ENCODE measurements at regions not wholly inside any gene's neighbourhood (a gene's known extent, or its start where the extent isn't known, plus 50 kb on each side); places are given as distances from the start of the nearest gene placed in this dataset.

DNA sequence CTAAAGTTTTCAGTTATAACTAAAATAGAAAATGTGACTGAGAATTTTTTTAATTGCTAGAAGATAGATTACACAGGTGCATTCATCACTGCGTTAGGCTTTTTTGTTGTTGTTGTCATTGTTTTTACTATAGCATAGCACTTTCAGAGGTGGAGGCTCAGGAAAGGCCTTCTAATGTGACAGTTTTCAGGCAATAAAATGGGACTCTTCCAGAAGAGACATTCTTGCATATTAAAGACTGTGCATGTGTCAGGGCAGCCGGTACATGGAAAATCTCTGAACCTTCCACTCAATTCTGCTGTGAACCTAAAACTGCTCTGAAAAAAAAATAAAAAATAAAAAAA is 175.2 kb downstream of the METTL4 start:
- H3K4me3 ChIP-seq (ENCODE audit: low read depth, low read length): no peak overlapping the region

DNA sequence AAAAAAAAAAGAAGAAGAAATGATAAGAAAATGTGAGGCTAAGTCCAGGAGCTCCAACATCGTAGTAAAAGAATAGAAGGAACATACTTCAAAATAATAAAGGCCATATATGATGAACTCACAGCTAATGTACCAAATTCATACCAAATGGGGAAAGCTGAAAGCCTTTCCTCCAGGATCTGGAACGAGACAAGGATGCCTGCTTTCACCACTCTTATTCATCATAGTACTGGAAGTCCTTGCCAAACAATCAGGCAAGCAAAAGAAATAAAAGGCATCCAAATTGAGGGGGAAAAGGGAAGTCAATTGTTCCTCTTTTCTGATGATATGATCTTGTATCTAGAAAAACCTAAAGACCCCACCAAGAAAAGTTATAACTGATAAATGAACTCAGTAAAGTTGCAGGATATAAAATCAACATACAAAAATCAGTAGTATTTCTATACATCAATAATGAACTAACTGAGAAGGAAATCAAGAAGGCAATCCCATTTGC is 170.6 kb downstream of the METTL4 start:
- no peak overlapping the region for H3K4me3 ChIP-seq (ENCODE audit: low read depth, low read length)

DNA sequence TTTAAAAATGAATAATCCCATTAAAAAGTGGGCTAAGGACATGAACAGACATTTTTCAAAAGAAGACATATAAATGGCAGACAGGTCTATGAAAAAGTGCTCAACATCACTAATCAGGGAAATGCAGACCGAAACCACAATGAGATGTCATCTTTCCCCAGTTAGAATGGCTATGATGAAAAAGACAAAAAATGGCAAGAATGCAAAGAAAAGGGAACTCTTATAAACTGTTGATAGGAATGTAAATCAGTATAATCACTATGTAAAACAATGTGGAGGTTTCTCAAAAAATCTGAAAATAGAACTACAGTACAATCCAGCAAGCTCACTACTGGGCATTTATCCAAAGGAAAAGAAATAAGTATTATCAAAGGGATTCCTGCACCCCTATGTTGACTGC is 169.2 kb downstream of the METTL4 start:
- no peak overlapping the region for H3K4me3 ChIP-seq (ENCODE audit: low read depth, low read length)

DNA sequence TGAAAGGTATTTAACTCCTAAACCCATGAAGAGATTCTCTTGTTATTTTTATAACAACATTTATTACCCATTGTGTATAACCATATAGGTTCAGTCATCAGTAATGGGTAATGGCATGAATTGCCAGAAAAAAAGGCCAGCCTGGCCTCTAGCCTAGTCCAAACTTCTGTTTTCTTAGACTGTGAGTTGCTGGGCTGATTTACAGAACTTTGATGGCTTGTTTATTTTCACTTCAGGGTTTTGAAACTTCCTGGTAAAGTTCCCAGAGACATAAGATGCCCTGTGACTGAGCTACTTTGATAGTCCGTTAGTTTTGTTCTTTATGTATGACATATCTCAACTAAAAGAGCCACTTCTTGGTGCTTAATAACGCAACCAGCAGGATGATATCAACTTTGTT is 164.8 kb downstream of the METTL4 start:
- no peak overlapping the region for H3K4me3 ChIP-seq (ENCODE audit: low read depth, low read length)

DNA sequence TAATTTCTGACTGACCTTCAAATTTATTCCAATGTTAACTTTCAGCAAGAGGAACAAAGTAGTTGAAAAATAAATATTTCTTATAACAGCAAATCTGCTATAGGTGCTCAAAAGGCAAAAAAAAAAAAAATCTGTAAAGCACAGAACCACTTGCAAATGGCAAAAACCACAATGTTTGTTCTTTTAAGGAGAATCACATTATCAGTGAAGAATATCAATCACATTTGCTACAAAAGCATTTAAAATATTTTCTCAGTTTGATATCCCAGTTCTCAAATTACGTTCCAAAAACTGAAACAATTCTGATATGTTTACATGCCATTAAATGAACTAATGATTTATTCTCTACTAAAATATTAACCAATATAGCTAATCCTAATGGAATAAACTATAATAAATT is 163.3 kb downstream of the METTL4 start:
- H3K4me3 ChIP-seq (ENCODE audit: low read depth, low read length): no peak overlapping the region

DNA sequence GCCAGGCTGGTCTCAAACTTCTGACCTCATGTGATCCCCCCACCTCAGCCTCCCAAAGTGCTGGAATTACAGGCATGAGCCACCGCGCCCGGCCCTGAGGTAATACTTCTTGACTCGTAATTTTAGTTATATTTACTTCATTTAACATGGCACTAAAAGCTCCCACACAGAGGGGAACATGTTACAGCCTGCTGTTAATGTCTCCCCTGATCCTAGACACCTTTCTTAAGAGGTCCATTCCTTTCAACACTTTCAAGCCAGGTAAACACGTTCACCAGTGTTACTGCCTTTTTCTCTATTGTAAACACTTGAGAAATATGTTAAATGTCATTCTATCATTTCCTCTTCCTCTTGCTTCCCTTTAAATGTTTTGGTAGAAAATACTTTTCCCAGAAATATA is 161.4 kb downstream of the METTL4 start:
- H3K4me3 ChIP-seq (ENCODE audit: low read depth, low read length): no peak overlapping the region

DNA sequence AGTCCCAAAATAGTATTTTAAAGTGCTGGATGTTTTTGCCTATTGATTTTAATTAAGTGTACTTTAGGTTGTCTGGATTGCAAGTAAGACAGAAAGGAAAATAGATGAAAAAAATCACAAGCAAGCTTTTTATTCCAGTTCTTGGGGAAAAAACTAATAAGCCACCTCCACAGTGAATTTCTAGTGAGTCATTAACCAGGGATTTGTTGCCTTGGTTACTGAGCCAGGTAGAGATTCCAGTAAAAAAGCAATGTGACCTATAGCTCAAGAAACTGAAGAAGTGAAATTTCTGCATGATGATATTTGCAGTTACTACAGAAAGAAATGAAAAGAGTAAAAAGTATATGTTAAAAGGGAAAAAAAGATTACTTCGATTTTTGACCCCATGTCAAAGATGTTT is 160.6 kb downstream of the METTL4 start:
- no peak overlapping the region for H3K4me3 ChIP-seq (ENCODE audit: low read depth, low read length)

DNA sequence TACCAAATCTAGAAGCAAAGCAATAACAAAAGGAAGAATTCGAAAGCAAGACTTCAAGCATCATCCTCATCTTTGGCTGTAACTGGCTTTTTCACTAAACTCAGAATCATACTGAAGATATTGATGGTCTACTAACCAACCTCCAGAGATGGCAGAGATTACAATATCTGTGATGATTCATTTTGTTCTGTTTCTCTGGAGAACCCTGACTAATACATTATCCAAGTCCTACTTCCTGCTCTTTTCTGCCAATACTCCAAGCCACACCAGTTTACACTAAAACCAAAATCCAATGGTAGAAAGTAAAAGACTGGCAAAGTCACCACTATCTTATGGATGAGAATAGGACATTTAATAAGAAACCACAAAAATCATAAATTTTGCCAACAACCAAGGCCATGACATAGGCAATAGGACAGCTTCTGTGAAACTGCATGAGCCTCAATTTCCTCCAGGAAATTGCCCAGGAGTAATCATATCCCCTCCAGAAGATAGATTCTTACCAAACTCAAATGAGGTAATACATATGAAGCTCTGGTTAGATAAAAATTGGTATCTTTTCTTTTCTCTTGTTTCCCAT is 159.8 kb downstream of the METTL4 start:
- no peak overlapping the region for H3K4me3 ChIP-seq (ENCODE audit: low read depth, low read length)

DNA sequence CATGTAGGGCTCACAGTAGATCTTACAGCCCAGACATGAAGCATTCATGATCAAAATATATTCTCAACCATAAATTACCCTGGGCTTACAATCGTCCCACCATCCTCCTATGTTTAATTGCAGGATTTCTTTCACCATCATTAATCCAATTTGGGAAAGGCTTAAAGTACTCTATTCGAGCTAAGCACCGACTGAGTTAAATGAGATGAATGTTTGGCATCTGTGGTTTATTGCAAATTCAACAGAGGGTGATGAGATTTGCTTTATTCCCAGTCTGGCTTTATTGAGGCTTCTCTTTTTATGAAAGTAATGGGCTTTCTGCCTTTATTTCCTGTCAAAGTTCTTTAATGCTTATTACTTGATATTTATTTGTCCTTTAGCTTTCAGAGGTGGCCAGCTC is 159.0 kb downstream of the METTL4 start:
- H3K4me3 ChIP-seq (ENCODE audit: low read depth, low read length): no peak overlapping the region

DNA sequence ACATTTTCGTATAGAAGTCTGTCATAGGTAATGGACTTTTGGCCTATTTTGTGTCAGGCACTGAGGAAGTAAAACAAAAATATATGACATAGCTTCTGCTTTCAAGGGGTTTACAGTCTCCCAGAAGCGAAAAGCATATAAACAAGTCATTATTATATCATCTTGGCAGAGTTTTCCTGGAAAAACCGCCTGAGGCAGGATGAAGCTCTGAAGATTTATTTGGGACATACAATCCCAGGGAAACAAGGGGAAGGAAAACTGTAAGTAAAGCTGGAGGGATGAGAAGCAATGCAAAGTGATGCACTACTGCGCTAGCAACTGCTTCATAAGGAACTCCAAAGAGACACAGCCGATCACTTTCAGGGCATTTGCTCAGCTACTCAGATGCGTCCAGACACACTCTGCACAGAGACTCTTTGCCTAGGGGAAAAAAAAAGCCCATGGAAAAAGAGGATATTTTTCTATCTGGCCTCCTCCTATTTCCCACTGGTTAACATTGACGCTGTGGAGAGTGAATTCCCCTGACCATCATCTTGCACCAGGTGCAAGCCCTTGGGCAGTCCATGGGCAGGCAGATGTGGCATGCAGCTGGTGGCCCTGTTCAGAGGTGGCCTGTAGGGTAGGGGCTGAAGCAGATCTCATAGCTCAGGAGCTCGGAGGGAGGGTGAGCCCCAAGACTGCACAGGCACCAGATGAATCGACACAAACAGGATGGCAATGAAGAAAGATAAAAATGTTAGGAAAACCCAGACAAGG is 158.1 kb downstream of the METTL4 start:
- no peak overlapping the region for H3K4me3 ChIP-seq (ENCODE audit: low read depth, low read length)

DNA sequence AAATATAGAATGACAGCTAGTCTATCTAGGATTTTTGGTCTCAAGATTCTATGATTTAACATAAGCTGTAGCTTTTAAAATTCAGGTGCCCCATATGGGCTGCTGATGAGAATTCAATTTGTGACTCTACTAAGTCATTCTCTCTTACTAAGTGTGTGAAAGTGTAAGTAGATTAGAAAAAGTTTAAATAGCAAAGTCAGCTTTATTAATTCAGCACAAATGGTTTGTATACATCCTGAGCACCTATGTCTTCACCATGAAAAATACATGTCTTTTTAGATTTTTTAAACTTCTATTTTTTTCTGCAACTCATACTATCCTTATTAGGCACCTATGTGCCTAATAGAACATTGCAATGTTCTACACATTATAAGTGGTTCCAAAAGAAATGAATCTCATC is 157.1 kb downstream of the METTL4 start:
- no peak overlapping the region for H3K4me3 ChIP-seq (ENCODE audit: low read depth, low read length)

DNA sequence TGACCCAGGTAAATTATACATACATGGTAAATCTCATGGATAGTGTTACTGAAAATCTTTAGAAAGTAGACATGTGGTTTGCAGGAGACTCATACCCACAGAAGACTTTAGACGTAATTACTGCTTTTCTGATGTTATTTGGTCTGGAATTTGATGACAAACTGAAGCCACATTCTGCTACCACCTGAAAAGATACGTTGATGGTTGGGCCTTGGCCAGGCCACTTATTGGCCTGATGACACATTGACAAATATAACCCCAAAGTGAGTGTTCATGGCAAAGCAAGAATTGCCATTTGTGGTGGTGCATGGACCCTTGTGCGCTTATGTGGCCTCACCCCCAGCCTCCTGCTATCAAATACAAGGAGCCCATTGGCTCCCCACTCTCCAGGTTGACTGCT is 155.6 kb downstream of the METTL4 start:
- no peak overlapping the region for H3K4me3 ChIP-seq (ENCODE audit: low read depth, low read length)

DNA sequence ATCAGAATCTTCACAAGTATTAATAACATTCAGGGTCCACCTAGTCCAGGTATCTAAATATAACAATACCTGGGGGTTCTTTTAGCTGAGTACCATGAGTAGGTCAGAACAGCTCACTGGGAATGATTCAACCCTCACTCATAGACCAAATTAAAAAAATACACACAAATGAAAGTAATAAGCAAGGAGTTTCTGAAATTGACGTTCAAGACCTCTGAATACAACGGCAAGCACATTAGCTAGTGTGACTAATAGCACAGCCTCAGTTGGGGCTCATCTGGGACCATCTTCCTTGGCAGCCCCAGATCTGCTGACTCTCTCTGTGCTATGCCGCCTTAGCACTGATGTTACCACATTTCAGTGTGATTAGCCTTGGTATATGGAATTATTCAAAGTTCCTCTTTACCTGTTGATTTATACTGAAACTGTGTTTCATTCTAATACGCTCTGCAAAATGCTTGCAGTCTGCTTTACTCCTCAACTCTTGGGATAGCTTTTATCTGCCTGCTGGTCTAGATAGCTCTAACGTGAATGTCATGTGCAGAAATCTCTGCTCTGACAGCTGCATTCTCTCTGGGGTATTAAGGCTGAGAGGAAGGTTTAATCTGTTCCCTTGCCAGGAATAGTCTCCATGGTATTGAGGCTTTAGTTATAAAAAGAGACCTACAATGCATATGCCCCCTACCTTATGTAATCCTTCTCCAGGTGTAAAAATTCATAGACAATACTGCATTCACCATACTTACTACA is 153.3 kb downstream of the METTL4 start:
- H3K4me3 ChIP-seq (ENCODE audit: low read depth, low read length): no peak overlapping the region

DNA sequence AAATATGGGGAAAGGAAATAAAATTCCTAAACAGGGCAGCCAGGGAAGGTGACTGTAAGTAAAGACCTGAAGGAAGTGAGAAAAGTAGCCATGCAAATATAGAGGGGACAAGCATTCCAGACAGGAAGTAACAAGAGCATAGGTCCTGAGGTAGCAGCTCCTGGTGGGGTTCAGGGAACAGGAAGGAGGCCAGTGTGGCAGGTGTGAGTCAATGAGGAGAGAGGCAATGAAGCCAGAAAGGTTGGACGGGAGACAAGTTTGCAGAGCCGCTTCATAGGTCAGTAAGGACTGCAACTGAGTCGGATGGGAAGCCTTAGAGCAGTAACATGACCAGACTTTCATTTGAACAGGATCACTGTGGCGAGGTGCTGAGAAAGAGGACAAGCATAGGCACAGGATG is 150.9 kb downstream of the METTL4 start:
- no peak overlapping the region for H3K4me3 ChIP-seq (ENCODE audit: low read depth, low read length)

DNA sequence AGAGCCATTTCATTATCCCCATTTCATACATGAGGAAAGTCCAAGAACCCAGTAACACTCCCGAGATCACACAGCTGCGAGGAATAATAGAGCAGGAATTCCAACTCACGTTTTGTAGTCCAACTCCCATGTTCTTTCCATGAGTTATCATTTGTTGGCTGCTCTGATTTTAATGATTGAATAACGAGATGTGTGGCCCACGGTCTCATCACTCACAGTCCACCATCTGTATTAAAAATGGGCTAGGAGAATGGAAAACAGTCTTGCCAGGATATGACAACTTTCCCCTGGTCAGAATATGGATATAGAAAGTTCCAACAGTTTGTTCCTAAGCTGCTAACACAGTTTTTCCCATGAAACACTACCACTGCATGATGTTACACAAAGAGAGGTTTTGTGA is 147.5 kb downstream of the METTL4 start:
- no peak overlapping the region for H3K4me3 ChIP-seq (ENCODE audit: low read depth, low read length)

DNA sequence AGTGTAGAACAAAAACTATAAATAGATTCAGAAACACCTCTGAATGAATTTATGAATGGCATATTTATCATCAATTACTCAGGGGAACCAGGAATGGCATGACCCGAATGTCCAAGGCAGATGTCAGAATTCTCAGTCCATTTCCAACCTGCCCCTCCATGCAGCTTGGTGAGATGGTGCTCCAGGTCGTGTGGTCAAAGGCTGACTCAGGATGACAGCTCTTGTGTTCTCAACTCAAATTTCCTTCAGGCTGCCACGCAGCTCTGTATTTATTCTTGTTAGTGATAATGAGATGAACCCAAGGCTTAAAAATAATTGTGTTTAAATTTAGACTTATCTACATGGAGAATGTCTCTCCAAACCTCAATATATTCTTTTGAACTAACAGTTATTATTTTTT is 146.9 kb downstream of the METTL4 start:
- no peak overlapping the region for H3K4me3 ChIP-seq (ENCODE audit: low read depth, low read length)

DNA sequence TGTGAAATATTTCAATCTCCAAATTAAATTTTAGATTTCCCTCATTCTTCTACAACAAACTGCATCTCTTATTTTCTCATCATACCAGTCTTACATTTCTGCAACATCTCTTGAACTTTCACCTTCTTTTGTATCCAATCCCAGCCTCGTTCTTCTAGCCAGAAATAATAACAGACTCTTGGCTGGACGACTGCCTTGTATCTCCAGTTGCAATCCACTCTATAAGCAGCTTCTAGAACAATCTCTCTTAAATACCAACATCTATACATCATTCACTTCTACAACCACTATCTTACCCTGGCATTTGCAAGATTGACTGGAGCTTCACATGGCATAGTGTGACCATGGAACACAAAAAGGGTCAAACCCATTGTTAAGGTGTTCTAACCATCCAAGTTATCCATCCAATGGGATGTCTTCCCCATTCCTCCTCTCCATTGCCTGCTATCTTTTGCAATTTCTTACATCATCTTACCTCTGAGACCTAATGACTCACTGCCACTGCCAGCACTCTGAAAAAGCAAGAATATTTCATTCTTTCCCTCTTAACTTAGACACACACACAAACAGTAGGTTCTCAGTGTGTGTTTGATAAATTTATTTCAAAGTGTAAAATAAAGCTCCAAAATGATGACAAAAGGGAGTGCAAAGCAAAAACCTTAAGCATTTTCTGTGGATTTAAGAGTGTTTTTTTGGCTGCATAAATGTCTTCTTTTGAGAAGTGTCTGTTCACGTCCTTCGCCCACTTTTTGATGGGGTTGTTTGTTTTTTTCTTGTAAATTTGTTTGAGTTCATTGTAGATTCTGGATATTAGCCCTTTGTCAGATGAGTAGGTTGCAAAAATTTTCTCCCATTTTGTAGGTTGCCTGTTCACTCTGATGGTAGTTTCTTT is 145.6 kb downstream of the METTL4 start:
- H3K4me3 ChIP-seq (ENCODE audit: low read depth, low read length): no peak overlapping the region

DNA sequence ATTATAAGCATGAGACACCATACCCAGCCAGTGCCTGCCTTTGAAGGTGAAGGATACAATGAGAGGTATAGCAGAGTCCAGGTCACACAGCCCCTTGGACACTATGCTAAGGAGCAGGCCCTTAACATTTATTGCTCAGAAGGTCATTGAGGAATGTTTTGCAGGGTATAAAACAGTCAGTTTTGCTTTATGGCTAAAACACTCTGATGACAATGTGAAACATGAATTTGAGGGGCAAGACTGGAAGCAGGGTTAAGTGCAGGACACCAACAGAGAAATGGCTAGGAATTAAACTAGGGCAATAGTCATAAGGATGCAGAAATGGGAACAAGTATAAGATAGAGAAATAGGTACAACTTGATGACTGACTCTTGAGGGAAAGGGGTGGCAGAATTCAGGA is 141.1 kb downstream of the METTL4 start:
- H3K4me3 ChIP-seq (ENCODE audit: low read depth, low read length): no peak overlapping the region

DNA sequence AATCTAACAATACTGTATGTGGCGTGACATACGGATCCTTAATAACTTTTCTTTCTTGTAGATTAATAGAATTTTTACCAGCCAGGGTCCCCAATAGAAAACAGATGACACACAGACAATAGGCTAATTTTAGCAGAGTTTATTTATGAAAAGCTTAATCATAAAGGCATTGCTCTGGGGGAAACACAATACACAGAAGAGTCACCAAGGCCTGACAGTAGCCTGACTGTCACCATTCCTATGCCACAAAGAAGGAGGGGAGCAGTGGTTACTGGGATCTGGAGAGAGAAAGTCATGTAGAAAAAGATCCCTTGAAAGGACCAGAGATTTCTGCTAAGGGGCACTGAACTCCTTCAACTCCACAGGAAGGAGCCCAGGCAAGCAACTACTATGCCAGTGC is 139.5 kb downstream of the METTL4 start:
- H3K4me3 ChIP-seq (ENCODE audit: low read depth, low read length): no peak overlapping the region

DNA sequence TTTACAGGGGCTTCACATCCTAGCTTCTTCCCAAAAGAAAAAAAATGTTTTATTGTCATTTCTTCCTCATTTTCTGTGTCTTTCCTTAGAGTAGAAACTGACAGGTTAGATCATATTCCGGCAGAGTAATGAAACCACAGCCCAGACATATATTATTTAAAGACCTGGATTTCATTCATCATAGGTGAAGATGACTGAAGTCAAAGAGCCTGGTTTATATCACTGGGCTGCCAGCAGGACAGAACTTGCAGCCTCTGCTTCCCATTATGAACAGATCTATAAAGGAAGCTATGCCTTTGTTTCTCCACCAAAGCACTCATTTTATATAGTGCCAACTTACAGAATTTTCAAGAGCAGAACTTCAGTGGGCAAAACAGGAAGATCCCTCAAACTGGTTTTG is 137.9 kb downstream of the METTL4 start:
- H3K4me3 ChIP-seq (ENCODE audit: low read depth, low read length): no peak overlapping the region

DNA sequence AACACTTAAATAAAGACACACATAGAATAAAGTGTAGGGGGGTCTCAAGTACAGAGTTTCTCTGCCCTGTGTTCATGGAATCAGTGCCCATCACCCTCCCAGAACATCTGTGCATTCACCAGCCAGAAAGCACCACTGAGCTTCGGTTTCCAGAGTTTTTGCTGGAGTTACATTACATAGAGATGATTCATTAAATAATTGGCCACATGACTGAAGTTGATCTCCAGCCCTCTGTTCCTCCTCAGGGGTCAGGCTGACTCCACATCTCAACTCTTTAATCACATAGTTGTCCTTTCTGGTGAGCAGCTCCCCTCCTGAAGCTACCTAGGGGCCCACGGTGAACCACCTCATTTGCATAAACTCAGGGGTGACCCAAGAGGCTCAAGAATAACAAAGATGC is 129.8 kb downstream of the METTL4 start:
- no peak overlapping the region for H3K4me3 ChIP-seq (ENCODE audit: low read depth, low read length)

All from iPS-11a (cell line).